Fibroblast of gingiva (primary cell): ENCODE measurements at regions not wholly inside any gene's neighbourhood (a gene's known extent, or its start where the extent isn't known, plus 50 kb on each side); places are given as distances from the start of the nearest gene placed in this dataset.
"Not testable (repeated sequence)": the region's sequence is repeated elsewhere in the genome, so short reads cannot be mapped to it uniquely, and the experiment has no call there.

Experiments used
- DNase-seq: peaks from one replicate; pipeline ENCODE4 v3.0.0-alpha.2; 2011; ENCODE audit warnings: low read depth

GRCh38 chr4:163077680-163078079 is 89.0 kb downstream of the NAF1 start:
- DNase-seq: no peak

GRCh38 chr4:163072222-163072621 is 94.5 kb downstream of the NAF1 start:
- no peak for DNase-seq

GRCh38 chr4:163071308-163071707 is 95.4 kb downstream of the NAF1 start:
- DNase-seq: peak; percentile 5

GRCh38 chr4:163070023-163070422 is 96.7 kb downstream of the NAF1 start:
- no peak for DNase-seq

GRCh38 chr4:163063891-163064290 is 102.8 kb downstream of the NAF1 start:
- no peak for DNase-seq

GRCh38 chr4:163048447-163048846 is 118.2 kb downstream of the NAF1 start:
- DNase-seq: peak; percentile 1

- DNase-seq: no peak
These were observed 124.4 kb downstream of the NAF1 start for GRCh38 chr4:163042306-163042705.

- no peak for DNase-seq
These were observed 149.6 kb downstream of the NAF1 start for GRCh38 chr4:163017135-163017534.

GRCh38 chr4:163012816-163013215 is 153.9 kb downstream of the NAF1 start:
- no peak for DNase-seq

GRCh38 chr4:163003979-163004378 is 162.7 kb downstream of the NAF1 start:
- no peak for DNase-seq

- no peak for DNase-seq
These were observed 178.2 kb downstream of the NAF1 start for GRCh38 chr4:162988530-162988929.

GRCh38 chr4:162985131-162985530 is 181.6 kb downstream of the NAF1 start:
- no peak for DNase-seq

GRCh38 chr4:162984621-162985020 is 182.1 kb downstream of the NAF1 start:
- DNase-seq: no peak

- no peak for DNase-seq
These were observed 184.9 kb downstream of the NAF1 start for GRCh38 chr4:162981823-162982222.

GRCh38 chr4:162978398-162978797 is 188.3 kb downstream of the NAF1 start:
- no peak for DNase-seq

GRCh38 chr4:162977788-162978187 is 188.9 kb downstream of the NAF1 start:
- DNase-seq: no peak

GRCh38 chr4:162972661-162973330 is 193.9 kb downstream of the NAF1 start:
- no peak for DNase-seq

GRCh38 chr4:162969194-162969593 is 197.5 kb downstream of the NAF1 start:
- DNase-seq: no peak

- not testable (repeated sequence) for DNase-seq
These were observed 200.7 kb downstream of the NAF1 start for GRCh38 chr4:162965978-162966377.

GRCh38 chr4:162959046-162959445 is 207.6 kb downstream of the NAF1 start:
- no peak for DNase-seq

GRCh38 chr4:162957521-162958143 is 209.1 kb downstream of the NAF1 start:
- DNase-seq: no peak

- no peak for DNase-seq
These were observed 211.7 kb downstream of the NAF1 start for GRCh38 chr4:162954976-162955375.

- DNase-seq: no peak
These were observed 214.5 kb downstream of the NAF1 start for GRCh38 chr4:162952232-162952631.

- DNase-seq: no peak
These were observed 221.0 kb downstream of the NAF1 start for GRCh38 chr4:162945713-162946112.
